Mesenteric fat pad (tissue), 1 donor: ENCODE measurements at regions not wholly inside any gene's neighbourhood (a gene's known extent, or its start where the extent isn't known, plus 50 kb on each side); places are given as distances from the start of the nearest gene placed in this dataset.

ENCODE experiments used
- DNase-seq: peaks from one replicate; pipeline ENCODE4 v3.0.0-alpha.2; 2020; ENCODE audit warnings: low spot score
- donor health status: DM: yes; HTN: yes; CAD: no.

- DNase-seq: no peak
Observed at GRCh38 chr1:204736836-204737235, 51.3 kb upstream of the LRRN2 start.

- DNase-seq: no peak
Observed at GRCh38 chr1:204738506-204738905, 53.0 kb upstream of the LRRN2 start.

GRCh38 chr1:204740354-204740753, 54.8 kb upstream of the LRRN2 start:
- DNase-seq: no peak

DNA sequence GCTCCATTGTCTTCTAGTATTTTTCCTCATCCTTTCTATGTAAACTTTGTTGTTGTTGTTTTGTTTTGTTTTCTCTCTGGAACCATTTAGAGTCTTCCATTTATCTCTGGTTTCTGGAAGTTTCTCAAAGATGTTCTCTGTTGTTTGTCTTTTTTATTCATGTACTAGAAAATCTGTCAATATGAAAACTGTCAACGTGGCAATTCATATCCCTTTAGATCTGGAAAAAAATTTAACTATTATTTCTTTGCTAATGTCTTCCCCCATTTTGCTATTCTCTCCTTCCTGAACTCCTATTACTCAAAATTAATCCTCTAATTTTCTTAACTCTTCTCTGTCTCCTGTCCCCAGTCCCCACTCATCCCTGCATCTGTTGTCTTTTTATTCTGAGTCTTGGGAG, 55.9 kb upstream of the LRRN2 start:
- DNase-seq: no peak

GRCh38 chr1:204742676-204743251, 57.2 kb upstream of the LRRN2 start:
- DNase-seq: no peak

GRCh38 chr1:204744107-204744779, 58.7 kb upstream of the LRRN2 start:
- DNase-seq: no peak

DNA sequence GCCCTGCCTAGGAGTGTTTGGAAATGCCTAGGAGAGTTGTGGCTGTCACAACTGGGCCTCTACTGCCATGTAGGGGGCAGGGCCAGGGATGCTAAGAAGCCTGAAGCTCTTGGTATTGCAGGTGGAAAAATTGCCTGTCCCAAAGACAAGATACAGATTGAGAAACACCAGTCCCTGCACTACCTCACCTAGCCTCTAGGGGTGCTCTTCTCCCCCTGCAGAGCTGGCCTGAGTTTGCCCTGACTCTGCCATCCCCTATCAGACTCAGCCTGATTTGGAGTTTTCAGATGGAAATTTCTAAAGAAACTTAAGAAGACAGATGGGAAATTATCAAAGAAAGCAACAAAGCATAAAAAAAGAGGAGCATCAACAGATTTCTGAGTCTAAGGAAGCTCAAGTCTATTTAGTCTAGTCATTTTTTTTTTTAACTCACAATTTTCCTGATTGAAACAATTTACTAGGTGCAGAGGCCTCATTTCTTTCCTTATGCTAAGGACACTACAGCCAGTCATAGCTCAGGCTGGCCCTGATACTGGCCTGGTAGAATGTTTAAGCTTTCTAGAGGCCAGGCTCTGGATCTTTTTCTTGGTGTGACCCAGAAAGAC, 61.4 kb upstream of the LRRN2 start:
- no peak for DNase-seq

DNA sequence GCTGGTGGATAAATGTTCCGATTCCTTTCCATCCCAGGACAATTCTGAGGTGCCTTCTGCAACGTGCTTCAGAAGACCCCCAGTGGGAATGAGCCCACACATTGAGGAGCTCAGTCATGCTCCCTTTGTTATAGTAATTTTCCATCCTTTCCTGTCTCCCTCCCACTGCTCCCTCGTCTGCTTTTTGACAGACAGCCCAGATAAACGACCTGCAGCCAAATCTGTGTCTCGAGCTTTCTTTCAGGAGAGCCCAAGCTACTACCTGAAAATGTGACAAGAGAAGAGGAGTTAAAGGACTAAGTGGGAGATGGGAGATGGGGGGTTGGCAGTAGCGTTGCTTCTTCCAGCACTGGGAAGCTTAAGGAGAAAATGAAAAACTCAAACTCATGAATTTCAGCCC, 65.9 kb upstream of the LRRN2 start:
- no peak for DNase-seq

- no peak for DNase-seq
Observed at GRCh38 chr1:204751883-204752687, 66.5 kb upstream of the LRRN2 start.

- DNase-seq: no peak
Observed at GRCh38 chr1:204752688-204753040, 67.1 kb upstream of the LRRN2 start.

GRCh38 chr1:204754821-204755220, 69.3 kb upstream of the LRRN2 start:
- peak; percentile 57 for DNase-seq

DNA sequence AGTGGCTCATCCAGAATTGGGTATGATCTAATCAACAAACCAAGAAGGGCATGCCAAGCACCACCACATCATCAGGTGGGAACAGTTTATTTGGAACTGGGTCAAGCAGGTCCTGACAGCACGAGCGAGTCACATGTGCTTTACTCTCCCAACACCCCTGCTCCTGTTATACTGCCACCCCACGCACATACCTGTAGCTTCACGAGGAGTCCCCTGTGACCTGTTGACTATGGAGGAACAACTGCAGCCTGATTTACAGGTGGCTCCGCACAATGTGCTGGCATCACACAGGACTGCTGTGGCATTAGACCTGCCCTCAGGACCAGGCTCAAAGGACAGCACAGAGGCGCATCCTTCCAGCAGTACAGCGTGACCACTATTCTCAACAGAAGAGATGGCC, 70.8 kb upstream of the LRRN2 start:
- no peak for DNase-seq

DNA sequence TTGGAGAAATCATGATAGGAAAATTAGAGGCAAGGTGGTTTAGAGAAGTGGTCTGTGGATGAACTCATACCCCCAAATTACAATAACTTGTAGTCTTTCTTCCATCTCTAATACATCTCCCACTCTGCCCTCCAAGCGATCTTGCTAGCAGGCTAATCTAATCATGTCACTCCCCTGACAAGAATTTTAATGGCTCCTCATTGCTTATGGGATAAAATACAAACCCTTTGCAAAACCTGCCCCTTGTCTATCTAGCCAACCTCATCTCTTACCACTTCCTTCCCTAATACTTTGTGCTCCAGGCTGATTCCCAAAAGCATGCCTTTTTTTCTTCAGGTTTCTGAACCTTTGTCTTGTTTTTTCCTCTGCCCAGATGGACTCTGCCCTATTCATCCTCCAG, 71.3 kb upstream of the LRRN2 start:
- DNase-seq: no peak

DNA sequence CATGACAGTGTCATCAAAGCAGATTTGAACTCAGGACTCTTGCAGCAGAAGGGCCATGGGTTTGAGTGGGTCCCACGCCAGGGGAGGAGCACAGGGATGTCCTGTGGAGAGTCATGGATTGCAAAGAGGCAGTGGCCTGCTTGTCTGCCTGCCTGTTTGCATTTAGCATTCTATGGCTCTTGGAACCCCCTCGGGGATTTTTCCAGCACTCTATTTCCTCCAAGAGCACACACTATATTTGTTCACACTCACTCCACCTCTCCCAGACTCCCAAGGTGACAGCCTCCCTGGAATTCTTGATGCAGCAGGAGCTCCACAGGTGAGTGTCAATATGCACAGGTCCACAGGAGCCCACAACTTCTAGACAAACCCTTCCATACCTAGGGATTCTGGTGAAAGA, 73.1 kb upstream of the LRRN2 start:
- no peak for DNase-seq

- DNase-seq: no peak
Observed at GRCh38 chr1:204760350-204760749, 74.8 kb upstream of the LRRN2 start.

GRCh38 chr1:204760757-204761156, 75.2 kb upstream of the LRRN2 start:
- DNase-seq: no peak

DNA sequence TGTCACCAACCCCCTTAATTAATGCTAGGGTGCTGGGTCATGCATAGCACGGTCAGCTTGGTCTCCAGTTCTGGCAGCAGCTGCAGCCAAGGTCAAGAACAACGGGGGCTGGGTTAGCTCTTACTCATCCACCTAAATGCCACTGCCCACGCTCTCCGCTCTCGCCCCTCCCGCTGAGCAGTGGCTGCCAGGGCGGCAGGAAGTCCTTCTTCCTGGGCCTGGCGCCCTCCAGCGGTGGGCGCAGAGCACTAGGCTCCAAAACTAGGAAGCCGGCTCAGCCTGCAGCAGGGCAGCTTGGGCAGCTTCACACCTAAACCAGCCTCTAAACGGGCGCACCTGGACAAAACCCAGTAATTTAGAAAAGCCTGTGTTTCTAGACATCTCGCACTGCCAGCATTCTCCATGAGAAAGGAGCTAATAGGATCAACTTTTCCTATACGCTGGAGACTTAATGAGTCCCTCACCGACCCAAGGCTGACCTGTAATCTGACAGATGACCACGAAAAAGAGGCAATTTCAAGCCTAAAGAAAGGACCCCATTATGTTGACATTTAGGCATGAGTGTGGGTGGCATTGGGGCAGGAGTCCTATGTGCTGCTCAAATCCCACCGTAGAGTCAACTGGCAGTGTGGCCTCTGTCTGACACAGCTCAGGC, 78.4 kb upstream of the LRRN2 start:
- no peak for DNase-seq

GRCh38 chr1:204769997-204770396, 84.5 kb upstream of the LRRN2 start:
- no peak for DNase-seq

DNA sequence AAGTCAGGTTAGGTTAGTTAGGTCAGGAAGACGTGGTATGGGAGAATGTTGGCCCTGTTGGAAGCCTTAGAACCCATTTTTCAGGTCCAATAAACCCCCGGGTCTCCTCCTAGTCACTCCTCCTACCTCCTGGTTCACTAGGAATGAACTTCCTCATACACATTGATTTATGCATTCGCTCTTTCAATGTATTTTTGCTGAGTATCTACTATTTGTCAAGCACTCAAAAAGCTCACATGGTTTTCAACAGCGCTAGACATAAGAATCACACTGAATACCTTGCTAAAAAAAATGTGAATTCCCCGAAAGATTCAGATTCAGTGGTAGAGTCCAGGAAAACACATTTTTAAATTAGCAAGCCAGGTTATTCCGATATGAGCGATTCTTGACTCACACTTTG, 85.8 kb upstream of the LRRN2 start:
- DNase-seq: no peak

- DNase-seq: no peak
Observed at GRCh38 chr1:204773246-204773645, 87.7 kb upstream of the LRRN2 start.

- no peak for DNase-seq
Observed at GRCh38 chr1:204775546-204775945, 90.0 kb upstream of the LRRN2 start.

- DNase-seq: no peak
Observed at GRCh38 chr1:204777591-204777990, 92.1 kb upstream of the LRRN2 start.
